HG02938 (cell line): ENCODE measurements at regions not wholly inside any gene's neighbourhood (a gene's known extent, or its start where the extent isn't known, plus 50 kb on each side); places are given as distances from the start of the nearest gene placed in this dataset.

Experiments used
- ATAC-seq: cut with Tn5 transposase; IDR thresholded peaks from one replicate; pipeline ENCODE4 v1.9.1; 2021; ENCODE audit warnings: mild to moderate bottlenecking, moderate library complexity; ENCODE audit not compliant: unreplicated experiment

GRCh38 chr10:108753326-108753725 is 1170.0 kb downstream of the XPNPEP1 start:
- no peak for ATAC-seq

GRCh38 chr10:108749042-108749441 is 1174.3 kb downstream of the XPNPEP1 start:
- ATAC-seq, result no peak

GRCh38 chr10:108736111-108736510 is 1187.2 kb downstream of the XPNPEP1 start:
- ATAC-seq, result no peak

- no peak for ATAC-seq
Measured at GRCh38 chr10:108735380-108735779, 1187.9 kb downstream of the XPNPEP1 start.

GRCh38 chr10:108721874-108722273 is 1201.4 kb downstream of the XPNPEP1 start:
- no peak for ATAC-seq

- no peak for ATAC-seq
Measured at GRCh38 chr10:108716352-108716751, 1207.0 kb downstream of the XPNPEP1 start.

GRCh38 chr10:108709927-108710722 is 1213.2 kb downstream of the XPNPEP1 start:
- no peak for ATAC-seq

GRCh38 chr10:108708363-108708762 is 1214.9 kb downstream of the XPNPEP1 start:
- ATAC-seq, result no peak

GRCh38 chr10:108696792-108697477 is 1226.4 kb downstream of the XPNPEP1 start:
- peak; percentile 93 for ATAC-seq

GRCh38 chr10:108691126-108691525 is 1232.2 kb downstream of the XPNPEP1 start:
- ATAC-seq, result no peak

- ATAC-seq, result no peak
Measured at GRCh38 chr10:108690530-108690929, 1232.8 kb downstream of the XPNPEP1 start.

- ATAC-seq, result no peak
Measured at GRCh38 chr10:108689891-108690290, 1233.4 kb downstream of the XPNPEP1 start.

GRCh38 chr10:108688314-108688713 is 1235.0 kb downstream of the XPNPEP1 start:
- peak; percentile 58 for ATAC-seq

GRCh38 chr10:108685863-108686531 is 1237.3 kb downstream of the XPNPEP1 start:
- ATAC-seq, result no peak

GRCh38 chr10:108684431-108684830 is 1238.9 kb downstream of the XPNPEP1 start:
- no peak for ATAC-seq

GRCh38 chr10:108673741-108674140 is 1249.6 kb downstream of the XPNPEP1 start:
- ATAC-seq, result no peak

GRCh38 chr10:108663587-108663986 is 1259.7 kb downstream of the XPNPEP1 start:
- ATAC-seq, result no peak

- no peak for ATAC-seq
Measured at GRCh38 chr10:108662975-108663374, 1260.3 kb downstream of the XPNPEP1 start.

GRCh38 chr10:108655057-108655456 is 1268.3 kb downstream of the XPNPEP1 start:
- no peak for ATAC-seq

GRCh38 chr10:108653531-108653930 is 1269.8 kb downstream of the XPNPEP1 start:
- no peak for ATAC-seq

GRCh38 chr10:108639010-108639409 is 1284.3 kb downstream of the XPNPEP1 start:
- ATAC-seq, result no peak

- ATAC-seq, result no peak
Measured at GRCh38 chr10:108638225-108638624, 1285.1 kb downstream of the XPNPEP1 start.
